HG03457 (cell line): ENCODE measurements at regions not wholly inside any gene's neighbourhood (a gene's known extent, or its start where the extent isn't known, plus 50 kb on each side); places are given as distances from the start of the nearest gene placed in this dataset.

Source experiments
- ATAC-seq: cut with Tn5 transposase; IDR thresholded peaks from one replicate; pipeline ENCODE4 v1.9.1; 2021; ENCODE audit warnings: moderate number of reproducible peaks; ENCODE audit not compliant: unreplicated experiment

DNA sequence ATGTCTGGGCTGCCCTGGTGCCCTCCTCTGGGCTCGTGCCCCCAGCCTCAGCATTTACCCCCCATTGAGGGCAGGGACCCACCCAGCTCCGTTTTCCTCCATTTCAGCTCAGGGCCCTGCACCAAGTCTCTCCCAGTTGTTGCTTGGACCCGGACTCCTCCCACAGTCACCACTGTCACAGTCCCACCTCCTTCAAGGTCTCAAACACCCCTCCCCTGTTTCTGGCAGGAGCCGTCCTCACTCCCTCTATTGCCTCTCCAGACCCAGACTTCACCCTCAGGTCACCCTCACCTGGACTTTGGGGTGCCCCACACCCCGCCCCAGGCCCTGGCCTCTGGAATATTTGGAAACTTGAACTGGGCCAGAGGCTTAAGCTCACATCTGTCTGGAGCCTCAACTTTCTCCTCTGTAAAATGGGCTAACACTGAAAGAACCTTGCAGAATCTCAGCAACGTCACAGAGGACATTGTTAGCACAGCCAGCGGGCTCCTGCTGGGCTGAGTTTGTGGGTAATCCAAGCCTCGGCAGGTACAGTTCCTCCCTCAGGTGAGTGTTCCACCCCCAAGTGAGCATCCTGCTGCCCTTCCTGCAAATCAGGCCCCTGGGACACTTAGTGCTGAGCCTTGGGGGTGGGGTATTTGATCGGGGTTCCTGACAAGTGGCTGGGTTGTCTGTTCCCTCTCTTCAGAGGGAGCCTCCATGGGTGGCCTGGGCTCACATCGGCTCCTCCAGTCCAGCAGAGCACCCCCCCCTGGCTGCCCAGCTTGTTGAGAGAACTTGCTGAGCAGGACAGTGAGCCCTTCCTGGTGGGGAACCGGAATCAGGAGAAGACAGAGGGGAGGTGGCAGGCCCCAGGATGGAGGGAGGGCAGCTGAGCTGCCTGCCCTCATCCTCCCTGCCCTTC, 130.1 kb downstream of the C9orf50 start:
- no peak for ATAC-seq

DNA sequence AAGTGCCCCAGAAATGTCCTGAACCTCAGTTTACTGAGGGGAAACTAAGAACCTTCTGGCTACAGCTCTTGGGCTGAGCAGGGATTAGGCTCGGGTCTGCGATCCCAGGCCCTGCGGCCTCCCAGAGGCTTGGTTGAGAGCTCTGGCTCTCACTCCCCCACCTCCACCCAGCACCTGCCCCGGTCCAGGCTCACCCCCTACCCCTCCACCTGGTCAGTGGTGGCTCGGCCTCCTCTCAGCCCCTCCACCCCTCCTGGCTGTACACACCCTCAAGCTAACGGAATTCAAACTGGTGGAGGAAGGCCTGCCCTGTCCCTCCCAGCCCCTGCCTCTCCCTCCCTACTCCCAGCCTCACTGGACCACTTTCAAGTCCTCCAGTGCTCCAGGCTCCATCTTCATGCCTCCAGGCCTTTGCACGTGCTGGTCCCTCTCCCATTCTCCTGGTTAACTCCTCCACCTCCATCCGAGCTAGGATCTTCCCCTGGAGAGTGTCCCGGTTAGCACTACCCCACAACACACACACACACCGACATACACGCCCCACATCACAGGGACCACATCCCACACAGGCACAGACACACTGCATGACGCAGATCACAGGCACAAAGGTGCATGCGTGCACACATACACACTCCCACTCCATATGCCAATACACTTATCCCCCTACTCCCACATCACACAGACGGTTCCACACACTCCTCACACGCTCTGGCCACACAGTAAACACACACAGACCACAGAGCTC, 130.9 kb downstream of the C9orf50 start:
- no peak for ATAC-seq

DNA sequence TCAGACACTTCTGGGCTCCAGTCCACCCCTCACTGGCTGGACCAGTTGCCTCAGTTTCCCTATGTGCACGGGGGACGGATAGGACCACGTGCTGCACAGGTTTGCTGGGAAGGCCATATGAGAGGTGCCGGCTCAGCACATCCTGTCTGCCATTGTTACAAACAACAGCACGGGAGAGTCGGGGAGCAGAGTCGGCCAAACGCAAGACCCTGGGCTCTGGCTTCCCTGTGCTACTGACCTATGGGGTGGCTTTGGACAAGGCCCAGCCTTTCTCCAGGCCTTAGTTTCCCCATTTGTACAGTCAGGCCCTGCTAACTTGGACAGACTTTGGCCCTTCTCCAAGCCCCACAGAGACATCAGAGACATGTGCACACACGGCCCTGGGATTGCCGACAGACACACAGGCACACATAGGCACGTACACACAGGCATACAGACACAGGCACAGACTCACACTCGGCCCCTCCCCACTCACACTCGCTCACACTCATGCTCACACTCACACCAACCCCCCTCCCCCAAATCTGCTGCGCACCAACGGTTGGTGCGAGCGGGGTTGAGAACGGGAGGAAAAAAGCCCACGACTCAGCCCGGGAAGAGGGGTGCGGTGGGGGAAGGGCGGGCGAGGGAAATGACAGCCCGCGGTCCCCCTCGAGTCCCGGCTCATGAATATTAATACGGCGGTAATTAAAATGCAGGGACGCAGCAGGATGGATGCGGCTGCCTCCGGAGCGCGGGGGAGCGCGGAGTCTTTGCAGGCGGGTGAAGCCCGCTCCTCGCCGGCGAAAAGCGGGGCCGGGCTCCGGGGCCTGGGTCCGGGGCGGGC, 133.0 kb downstream of the C9orf50 start:
- no peak for ATAC-seq

DNA sequence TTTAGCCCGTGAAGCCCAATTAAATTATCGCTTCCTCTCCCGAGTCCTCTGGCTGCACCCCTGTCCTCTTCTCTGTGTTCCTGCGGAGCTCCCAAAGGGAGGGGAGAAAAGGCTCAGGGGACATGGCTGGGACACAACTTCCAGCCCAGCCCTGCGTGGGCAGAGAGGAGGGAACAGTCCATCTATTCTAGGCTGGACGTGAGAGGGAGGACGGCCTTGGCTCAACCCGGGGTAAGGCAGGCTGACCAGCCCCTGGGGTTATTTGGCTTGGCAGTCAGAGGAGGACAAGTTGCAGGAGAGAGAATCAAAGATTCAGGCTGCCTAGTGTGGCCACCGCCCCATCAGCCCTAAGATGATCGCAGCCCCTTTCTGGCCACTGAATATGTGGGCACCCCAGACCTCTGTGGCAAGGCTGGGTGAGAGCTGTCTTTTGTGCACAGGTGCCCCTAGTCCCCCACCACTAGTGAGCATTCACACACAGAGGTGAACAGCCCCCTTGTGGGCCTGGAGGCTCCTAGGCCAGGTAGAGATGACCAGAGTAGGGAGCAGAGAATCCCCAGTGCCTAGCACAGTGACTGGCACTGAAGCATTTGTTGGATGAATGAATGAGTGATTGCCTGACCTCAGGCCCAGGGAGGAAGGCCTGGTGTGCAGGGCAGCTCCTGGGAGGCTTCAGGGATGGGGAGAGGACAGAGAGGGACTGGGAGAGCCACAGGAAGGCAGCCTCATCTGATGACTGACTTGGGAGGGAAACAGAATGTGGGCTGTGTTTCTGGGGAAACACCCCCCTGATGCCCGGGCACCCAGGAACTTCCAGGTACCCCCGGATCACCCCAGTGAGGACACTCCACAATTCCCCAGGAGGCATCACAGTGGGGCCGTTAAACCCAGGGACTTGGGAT, 133.9 kb downstream of the C9orf50 start:
- ATAC-seq, result no peak

DNA sequence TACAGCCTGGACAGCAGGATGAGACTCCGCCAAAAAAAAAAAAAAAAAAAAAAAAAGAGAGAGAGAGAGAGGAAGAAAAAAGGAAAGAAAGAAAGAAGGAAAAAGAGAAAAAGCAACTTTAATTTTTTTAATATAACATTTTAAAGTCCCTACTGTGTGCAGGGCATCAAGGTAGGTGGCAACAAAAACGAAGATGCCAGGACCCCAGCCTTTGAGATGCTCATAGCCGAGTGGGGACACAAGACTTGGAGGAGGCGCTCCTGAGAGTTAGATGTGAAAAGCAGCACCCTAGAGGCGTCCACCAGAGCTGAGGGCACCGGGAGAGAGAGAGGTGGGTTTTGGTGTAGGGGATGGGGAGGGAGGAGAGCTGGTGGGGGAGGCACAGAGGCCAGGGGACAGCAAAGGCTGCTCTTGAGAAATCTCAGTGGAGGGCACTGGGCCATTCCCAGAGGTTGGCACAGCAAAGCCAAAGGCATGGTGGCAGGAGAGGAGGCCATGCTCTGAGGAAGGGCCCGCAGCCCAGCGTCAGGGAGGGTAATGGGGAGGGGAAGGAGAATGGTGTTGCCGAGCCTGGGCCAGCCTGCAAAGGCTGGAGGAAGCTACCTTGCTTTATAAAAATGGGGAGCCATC, 135.6 kb downstream of the C9orf50 start:
- no peak for ATAC-seq

DNA sequence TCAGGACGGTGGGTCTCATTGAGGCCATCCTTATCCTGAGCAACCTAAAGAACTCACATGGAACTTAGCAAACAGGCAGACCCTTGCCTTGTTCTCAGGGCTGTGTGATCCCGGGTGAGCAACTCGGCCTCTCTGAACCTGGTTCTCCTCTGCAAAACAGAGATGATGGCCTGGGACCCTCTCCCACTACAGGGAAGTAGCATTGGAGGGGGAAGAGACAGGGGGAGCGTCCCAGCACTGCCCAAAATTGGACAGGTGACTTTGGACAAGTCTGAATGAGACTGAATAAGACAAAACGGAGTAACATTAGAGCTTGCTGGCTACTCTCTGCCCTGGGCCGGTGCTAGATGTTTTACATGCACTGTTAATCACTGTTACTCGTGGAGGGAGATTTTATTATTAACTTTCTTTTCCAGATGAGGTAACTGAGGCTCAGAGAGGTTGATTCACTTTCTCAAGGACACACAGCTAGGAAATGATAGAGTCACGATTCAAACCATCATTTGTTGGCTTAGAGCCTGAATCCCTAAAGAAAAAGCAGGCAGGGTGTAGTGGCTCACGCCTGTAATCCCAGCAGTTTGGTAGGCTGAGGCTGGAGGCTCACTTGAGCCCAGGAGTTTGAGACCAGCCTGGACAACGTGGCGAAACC, 136.4 kb downstream of the C9orf50 start:
- ATAC-seq, result no peak

DNA sequence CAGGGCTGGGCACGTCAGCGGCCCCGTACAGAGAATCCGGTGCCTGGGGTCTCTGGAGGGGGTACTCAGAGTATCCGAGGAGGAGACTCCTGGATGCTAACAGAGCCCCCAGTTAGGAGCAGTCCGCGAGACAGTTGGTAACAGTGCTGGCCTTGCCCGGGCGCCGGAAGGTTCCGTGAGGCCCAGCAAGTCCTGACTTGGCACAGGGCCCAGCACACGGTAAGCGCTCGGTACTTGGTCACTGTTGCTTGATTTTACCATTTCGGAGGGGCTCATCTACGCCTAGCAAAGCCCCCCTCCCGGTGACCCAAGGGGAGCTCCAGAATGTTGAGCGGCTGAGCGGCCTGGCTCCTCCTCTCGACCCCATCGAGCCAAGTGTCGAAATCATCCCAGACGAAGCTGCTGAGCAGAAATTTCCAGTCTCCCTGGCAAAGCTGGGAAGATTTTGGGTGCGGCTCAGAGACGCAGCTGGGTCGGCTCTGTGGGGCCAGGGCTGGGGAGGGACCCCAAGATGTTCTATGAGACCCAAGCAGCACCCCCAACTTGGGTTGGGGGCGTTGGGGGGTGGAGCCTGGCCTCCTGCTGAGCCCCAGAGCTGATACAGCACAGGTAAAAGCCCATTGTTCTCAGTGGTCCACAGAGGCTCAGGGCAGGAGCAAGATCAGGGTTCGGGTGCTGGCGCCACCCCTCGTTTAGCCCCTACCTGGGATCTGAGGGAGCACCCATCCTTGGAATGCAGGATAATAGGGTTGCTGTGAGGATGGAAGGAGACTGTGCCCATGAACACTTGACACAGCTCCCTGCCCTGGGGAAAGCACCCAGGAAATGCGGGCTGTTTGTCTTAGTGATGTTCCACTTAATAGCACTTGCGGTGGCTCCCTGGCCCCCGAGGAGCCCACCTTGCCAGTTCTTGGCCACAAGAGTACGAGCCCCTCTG, 137.2 kb downstream of the C9orf50 start:
- no peak for ATAC-seq

DNA sequence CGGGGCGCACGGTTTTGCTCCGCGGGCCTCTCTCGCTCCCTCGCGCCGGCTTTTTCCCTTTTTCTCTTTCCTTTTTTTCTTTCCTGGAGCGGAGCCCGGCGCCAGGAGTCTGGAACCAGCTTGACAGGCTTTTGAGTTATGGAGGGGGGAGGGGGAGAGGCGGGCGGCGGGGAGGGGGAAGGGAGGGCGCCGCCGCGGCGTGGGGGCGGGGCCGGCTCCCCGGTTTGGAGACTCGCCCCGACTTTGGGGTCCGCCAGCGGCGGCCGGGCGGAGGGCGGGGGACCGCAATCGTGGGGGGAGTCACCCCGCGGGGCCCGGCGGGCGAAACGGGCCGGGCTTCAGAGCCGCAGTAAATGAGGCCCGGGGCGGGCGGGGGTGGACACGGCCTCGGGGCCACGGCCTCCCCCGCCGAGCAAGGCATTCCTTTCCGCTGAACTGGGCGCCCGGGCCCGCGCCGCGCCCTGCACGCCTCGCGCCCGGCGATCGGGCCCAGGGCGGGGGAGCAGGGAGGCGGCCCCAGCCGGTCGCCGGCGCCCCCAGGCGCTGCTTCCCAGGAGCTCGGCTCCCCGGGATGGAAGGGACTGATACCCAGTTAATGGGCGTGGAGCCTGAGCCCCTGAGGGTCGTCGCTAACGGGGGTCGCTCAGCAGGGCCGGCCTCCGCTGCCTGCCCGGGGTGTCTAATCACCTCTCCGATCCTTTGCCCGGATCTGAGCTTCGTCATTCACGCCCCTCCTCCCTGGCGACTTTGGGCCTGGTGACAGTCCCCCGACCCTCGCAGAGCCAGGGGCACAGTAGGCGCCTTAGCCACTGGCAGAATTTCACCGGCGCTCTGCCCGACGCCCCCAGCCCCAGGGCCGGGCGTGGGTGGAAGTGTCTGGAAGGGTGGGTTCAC, 138.1 kb downstream of the C9orf50 start:
- no peak for ATAC-seq

DNA sequence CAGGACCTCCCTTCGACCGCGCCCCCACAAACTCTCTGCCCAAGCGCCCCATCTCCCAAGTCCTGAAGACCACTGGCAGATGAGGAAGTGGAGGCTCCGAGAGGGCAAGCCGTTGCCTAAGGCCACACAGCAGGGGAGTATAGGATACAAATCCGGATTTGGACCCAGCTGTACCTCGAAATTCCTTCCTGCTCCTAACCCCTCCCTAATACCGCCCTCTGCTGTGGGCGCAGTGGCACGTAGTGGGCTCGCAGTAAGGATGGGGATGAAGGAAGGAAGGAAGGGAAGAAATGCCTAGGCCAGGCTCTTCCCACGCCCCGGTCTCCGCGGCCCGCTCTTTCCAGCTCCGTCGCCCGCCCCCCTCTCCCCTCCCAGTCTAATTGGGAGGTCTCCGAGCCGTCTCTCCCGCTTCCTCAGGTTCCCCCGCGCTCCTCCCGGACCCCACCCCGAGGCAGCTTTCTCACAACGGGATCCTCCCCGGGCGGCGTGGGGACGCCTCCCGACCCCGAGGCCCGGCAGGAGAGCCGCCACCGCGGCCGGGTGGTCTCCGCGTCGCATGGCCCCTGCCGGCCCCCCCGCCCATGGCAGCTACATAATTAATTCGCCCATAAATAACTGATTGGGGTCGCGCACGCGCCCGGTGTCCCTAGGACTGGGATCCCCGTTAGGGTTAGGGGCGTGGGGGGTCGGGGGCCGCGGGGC, 138.9 kb downstream of the C9orf50 start:
- no peak for ATAC-seq

DNA sequence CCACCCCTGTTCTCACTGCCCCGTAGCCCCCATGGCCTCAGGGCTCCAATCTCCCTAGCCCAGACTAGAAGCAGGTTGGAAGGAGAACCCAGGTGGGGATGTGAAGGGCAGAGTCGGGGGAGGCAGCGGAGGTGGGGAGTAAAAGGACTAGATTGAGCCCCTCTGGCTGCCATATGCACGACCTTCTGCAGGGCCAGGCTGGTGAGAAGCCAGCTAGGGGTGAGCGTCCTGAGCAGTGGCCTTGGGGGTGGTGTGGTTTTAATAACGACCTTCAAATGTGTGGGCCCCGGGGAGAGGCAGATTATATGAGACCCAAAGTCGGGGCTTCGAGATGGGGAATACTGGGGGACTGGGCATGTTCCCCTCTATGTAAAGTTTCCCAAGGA, 139.5 kb downstream of the C9orf50 start:
- no peak for ATAC-seq

DNA sequence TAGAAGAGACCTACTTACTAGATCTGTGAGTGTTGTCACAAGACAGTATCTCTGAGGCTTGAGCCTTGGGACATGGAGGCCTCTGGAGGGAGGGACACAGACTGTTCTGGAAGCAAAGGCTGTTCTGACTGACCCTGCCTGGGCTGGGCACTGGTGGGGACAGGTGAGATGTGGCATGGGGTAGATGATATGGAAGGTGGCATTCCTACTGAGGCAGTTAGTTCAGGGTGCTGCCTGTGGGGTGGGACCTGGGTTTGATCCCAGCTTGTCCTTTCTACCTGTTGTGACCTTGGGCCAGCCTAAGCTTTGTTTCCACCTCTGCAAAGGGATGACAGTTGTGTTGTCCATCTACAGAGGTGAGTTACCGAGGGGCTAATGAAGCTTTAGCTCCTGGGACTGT, 140.2 kb downstream of the C9orf50 start:
- ATAC-seq, result no peak

DNA sequence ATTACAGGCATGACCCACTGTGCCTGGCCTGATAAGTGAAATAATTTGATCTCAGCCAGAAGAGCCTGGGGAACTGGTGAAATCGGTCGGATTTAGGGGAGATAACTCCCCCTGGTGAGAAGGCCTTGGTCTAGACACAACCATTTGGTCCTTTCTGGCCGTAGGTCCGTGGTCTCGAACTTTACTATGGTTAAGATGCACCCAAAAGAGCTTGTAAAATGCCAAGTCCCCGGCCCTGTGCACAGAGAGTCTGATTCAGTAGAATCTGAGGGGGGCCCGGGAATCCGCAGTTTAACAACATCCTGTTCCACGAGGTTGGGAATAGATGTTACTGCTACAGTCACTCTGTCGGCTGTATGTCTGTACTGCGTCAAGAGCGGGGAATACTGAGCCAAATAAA, 140.7 kb downstream of the C9orf50 start:
- no peak for ATAC-seq

DNA sequence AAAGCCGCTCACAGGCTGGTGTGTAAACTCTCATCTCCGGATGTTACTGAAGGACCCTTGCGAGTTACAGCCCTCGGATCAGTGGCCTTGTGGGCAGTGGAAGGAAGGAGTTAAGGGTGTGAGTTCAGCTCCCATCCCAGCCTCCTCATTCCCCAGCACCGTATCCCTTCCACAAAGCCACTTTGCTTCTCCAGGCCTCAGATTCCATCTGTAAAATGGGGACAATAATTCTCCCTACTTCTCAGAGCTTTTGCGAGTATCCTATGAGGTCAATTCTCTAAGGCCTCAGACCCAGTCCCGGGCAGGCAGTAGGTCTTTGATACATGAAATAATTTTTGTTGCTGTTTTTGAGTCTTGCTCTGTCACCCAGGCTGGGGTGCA, 141.3 kb downstream of the C9orf50 start:
- ATAC-seq, result no peak

DNA sequence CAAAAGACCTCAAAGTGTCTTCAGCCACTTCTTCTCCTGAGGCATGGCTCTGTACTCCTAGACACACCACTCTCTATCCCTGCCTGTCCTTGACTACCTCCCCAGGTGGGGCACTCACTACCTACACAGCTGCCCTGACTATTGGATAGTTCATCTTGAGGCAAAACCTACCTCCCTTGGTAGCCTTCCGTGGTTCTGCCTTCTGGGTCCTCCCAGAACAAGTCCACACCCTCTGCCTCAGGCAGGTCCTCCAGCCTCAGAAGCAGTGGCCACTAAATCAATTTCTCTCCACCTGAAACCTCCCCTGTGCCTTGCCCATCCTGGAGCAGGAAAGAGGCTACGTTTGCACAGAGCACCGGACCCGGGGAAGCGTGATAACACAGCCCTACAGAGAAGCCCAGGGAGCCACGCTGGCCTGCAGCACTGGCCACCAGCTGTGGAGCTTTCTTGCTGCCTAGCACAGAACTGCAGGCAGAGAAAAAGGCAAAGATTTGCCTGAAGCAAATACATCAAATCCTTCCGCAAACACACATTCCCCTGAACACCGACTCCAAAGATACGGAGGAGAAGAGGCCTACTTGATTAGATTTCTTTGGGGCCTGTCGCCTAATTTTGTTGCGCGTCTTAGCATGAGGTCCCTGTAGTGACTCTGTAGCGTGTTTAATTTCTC, 141.8 kb downstream of the C9orf50 start:
- no peak for ATAC-seq

DNA sequence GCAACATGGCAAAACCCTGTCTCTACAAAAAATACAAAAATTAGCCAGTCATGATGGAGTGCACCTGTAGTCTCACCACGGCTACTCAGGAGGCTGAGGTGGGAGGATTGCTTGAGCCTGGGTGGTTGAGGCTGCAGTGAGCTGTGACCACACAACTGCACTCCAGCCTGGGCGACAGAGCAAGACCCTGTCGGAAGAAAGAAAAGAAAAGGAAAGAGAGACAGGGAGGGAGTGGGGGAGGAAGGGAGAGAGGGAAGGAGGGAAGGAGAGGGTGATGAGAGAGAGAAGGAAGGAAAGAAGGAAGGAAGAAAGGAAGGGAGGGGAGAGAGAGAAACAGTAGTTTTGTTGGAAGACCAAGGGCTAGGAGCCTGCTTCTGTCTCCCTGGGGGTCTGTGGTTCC, 142.4 kb downstream of the C9orf50 start:
- no peak for ATAC-seq
